HCT116 (cell line): ENCODE measurements at regions not wholly inside any gene's neighbourhood (a gene's known extent, or its start where the extent isn't known, plus 50 kb on each side); places are given as distances from the start of the nearest gene placed in this dataset.

Experiments
- ATAC-seq: fragments of 200-7000 bp; cut with Tn5 transposase; 2 replicates; pipeline ENCODE4 v1.9.1; 2020; ENCODE audit warnings: mild to moderate bottlenecking, moderate library complexity
- BruUV-seq: library from RNA; stranded (reverse); fragments of 400-500 nt; replicated peaks from 2 replicates; lab custom pipeline; 2021; lab: Mats Ljungman, UMichigan
- CTCF ChIA-PET: fragments of 300-600 bp; sonication (Branson Sonifier 250); formaldehyde crosslinking; loops from one replicate; lab custom pipeline; 2021; ENCODE audit warnings: antibody characterized with exemption; lab: Charles Lee
- POLR2A ChIA-PET: fragments of 300-600, 350-600 bp; sonication (Branson Sonifier 250); formaldehyde crosslinking; loops from one replicate; lab custom pipeline; 2021; ENCODE audit warnings: antibody characterized with exemption; lab: Charles Lee
- RAD21 ChIA-PET, 2 experiments: fragments of 300-600 bp; sonication (Branson Sonifier 250); formaldehyde crosslinking; loops; one replicate each; lab custom pipeline; 2023; ENCODE audit warnings: low total read pairs in 2 of 2; ENCODE audit not compliant: uncharacterized antibody in 2 of 2, unreplicated experiment in 2 of 2, low non-redundant PET in 1 of 2; lab: Charles Lee
- DNase-seq: peaks from one replicate; pipeline ENCODE4 v3.0.0-alpha.2; 2010; ENCODE audit warnings: low read depth, low spot score
- H2AFZ ChIP-seq: fragments of 200-600 bp; shearing (Covaris generic), sonication (generic); 2 replicates; pipeline ENCODE4 v1.6.1; 2017; ENCODE audit warnings: low read depth, mixed run types, mixed read lengths, antibody characterized with exemption, low read length; ENCODE audit not compliant: poor library complexity, severe bottlenecking
- H3K27ac ChIP-seq: 2 replicates; pipeline ENCODE4 v1.5.1; 2012; ENCODE audit warnings: low read depth, low read length
- H3K27me3 ChIP-seq: fragments of 200-600 bp; sonication (generic); 2 replicates; pipeline ENCODE4 v1.6.1; 2016; ENCODE audit warnings: mixed run types, low read length, mixed read lengths; ENCODE audit not compliant: insufficient read depth
- H3K36me3 ChIP-seq, 2 experiments: fragments of 200-500 bp in 1 of 2; fragments of 200-600 bp in 1 of 2; sonication (Bioruptor generic) in 1 of 2; sonication (generic) in 1 of 2; 2 replicates each; pipeline versions ENCODE4 v1.5.1 to v1.6.1; 2014 to 2016; ENCODE audit warnings: low read length in 2 of 2, inconsistent platforms in 1 of 2, mixed read lengths in 1 of 2, mixed run types in 1 of 2; ENCODE audit not compliant: insufficient read depth in 2 of 2, control insufficient read depth in 1 of 2
- H3K4me1 ChIP-seq, 2 experiments: fragments of 200-600 bp in 1 of 2; sonication (generic) in 1 of 2; 2 replicates each; pipeline versions ENCODE4 v1.5.1 to v1.6.1; 2012 to 2017; ENCODE audit warnings: low read length in 2 of 2, inconsistent platforms in 1 of 2, mild to moderate bottlenecking in 1 of 2, mixed read lengths in 1 of 2, mixed run types in 1 of 2, moderate library complexity in 1 of 2; ENCODE audit not compliant: insufficient read depth in 2 of 2, control insufficient read depth in 1 of 2
- H3K4me2 ChIP-seq: fragments of 200-600 bp; sonication (generic); 2 replicates; pipeline ENCODE4 v1.6.1; 2017; ENCODE audit warnings: mixed run types, low read length, mixed read lengths
- H3K4me3 ChIP-seq, 2 experiments: fragments of 200-600 bp in 1 of 2; sonication (generic) in 1 of 2; replicated peaks in 1 of 2; 2 replicates each; pipeline ENCODE4 v1.5.1; 2011 to 2016; ENCODE audit warnings: low read length in 2 of 2, control low read depth in 1 of 2, low read depth in 1 of 2, mild to moderate bottlenecking in 1 of 2, mixed read lengths in 1 of 2, mixed run types in 1 of 2
- H3K79me2 ChIP-seq: fragments of 200-600 bp; sonication (generic); 2 replicates; pipeline ENCODE4 v1.6.1; 2017; ENCODE audit warnings: mild to moderate bottlenecking, mixed run types, low read length, moderate library complexity, mixed read lengths; ENCODE audit not compliant: insufficient read depth
- H3K9ac ChIP-seq: fragments of 200-600 bp; sonication (generic); 2 replicates; pipeline ENCODE4 v1.6.1; 2016; ENCODE audit warnings: low read length, mixed read lengths
- H3K9me2 ChIP-seq: fragments of 200-600 bp; sonication (generic), shearing (Covaris generic); 2 replicates; pipeline ENCODE4 v1.6.1; 2017; ENCODE audit warnings: mixed run types, mild to moderate bottlenecking, moderate library complexity; ENCODE audit not compliant: insufficient read depth
- H3K9me3 ChIP-seq, 2 experiments: fragments of 200-500 bp in 1 of 2; fragments of 200-600 bp in 1 of 2; sonication (Bioruptor generic) in 1 of 2; sonication (generic) in 1 of 2; 2 replicates each; pipeline ENCODE4 v1.6.1; 2014 to 2017; ENCODE audit warnings: low read length in 2 of 2, mixed read lengths in 2 of 2, inconsistent platforms in 1 of 2, low read depth in 1 of 2, mild to moderate bottlenecking in 1 of 2, mixed run types in 1 of 2, moderate library complexity in 1 of 2; ENCODE audit not compliant: control insufficient read depth in 1 of 2, insufficient read depth in 1 of 2
- H4K20me1 ChIP-seq: fragments of 200-600 bp; sonication (generic), shearing (Covaris generic); 2 replicates; pipeline ENCODE4 v1.6.1; 2017; ENCODE audit warnings: mixed run types, mild to moderate bottlenecking, moderate library complexity; ENCODE audit not compliant: insufficient read depth
- ATF3 ChIP-seq: IDR thresholded peaks from 2 replicates; pipeline ENCODE4 v1.6.1; 2012
- CBX3 ChIP-seq: IDR thresholded peaks from 2 replicates; pipeline ENCODE4 v1.6.1; 2012; ENCODE audit warnings: low read depth
- CEBPB ChIP-seq: IDR thresholded peaks from 2 replicates; pipeline ENCODE4 v1.6.1; 2012; ENCODE audit warnings: low read depth
- CTCF ChIP-seq, 3 experiments: fragments of 200-600 bp in 1 of 3; sonication (generic) in 1 of 3; IDR thresholded peaks in 2 of 3; conservative IDR thresholded peaks in 1 of 3; 2 replicates each; pipeline ENCODE4 v1.5.1; 2012 to 2017; ENCODE audit warnings: low read depth in 2 of 3, low read length in 2 of 3, antibody characterized with exemption in 1 of 3, borderline replicate concordance in 1 of 3, control low read depth in 1 of 3, mild to moderate bottlenecking in 1 of 3, mixed read lengths in 1 of 3, mixed run types in 1 of 3, moderate library complexity in 1 of 3; ENCODE audit not compliant: insufficient read depth in 1 of 3
- EGR1 ChIP-seq: IDR thresholded peaks from 2 replicates; pipeline ENCODE4 v1.6.1; 2012; ENCODE audit warnings: low read depth
- ELF1 ChIP-seq: IDR thresholded peaks from 2 replicates; pipeline ENCODE4 v1.6.1; 2012; ENCODE audit warnings: low read depth, borderline replicate concordance
- EZH2phosphoT487 ChIP-seq: fragments of 200-600 bp; IDR thresholded peaks from 2 replicates; pipeline ENCODE4 v1.6.1; 2018; ENCODE audit warnings: antibody characterized with exemption, borderline replicate concordance
- JUND ChIP-seq: IDR thresholded peaks from 2 replicates; pipeline ENCODE4 v1.6.1; 2012
- RAD21 ChIP-seq: IDR thresholded peaks from 2 replicates; pipeline ENCODE4 v1.6.1; 2012; ENCODE audit warnings: low read depth, mild to moderate bottlenecking
- REST ChIP-seq: IDR thresholded peaks from 2 replicates; pipeline ENCODE4 v1.6.1; 2012; ENCODE audit warnings: low read depth
- SP1 ChIP-seq: IDR thresholded peaks from 2 replicates; pipeline ENCODE4 v1.6.1; 2012; ENCODE audit warnings: low read depth
- SRF ChIP-seq: IDR thresholded peaks from 2 replicates; pipeline ENCODE4 v1.6.1; 2012; ENCODE audit warnings: low read depth
- TCF7L2 ChIP-seq: IDR thresholded peaks from 2 replicates; pipeline ENCODE4 v1.7.0; 2011; ENCODE audit warnings: borderline replicate concordance, inconsistent platforms; ENCODE audit not compliant: insufficient read depth, insufficient read length; ENCODE audit errors: extremely low read depth
- YY1 ChIP-seq: IDR thresholded peaks from 2 replicates; pipeline ENCODE4 v1.6.1; 2011; ENCODE audit warnings: low read length, low read depth, moderate library complexity, mild to moderate bottlenecking; ENCODE audit not compliant: insufficient replicate concordance; ENCODE audit errors: extremely low read depth
- ZBTB33 ChIP-seq: IDR thresholded peaks from 2 replicates; pipeline ENCODE4 v1.6.1; 2011; ENCODE audit warnings: mild to moderate bottlenecking, low read length, moderate library complexity; ENCODE audit not compliant: insufficient replicate concordance; ENCODE audit errors: extremely low read depth
- ZFX ChIP-seq: fragments of 450-650 bp; IDR thresholded peaks from 2 replicates; pipeline ENCODE4 v1.6.1; 2017
- intact Hi-C: fragments of 100-400 bp; cut with micrococcal nuclease; formaldehyde crosslinking; loops from 2 replicates; pipeline ENCODE4 v1.10.0; 2022

- no peaks in the 10 kb centered on the region for H4K20me1 ChIP-seq
- no peak overlapping the region for H3K9ac ChIP-seq
- no peaks in the 10 kb centered on the region for H3K27me3 ChIP-seq
- ATAC-seq (no peak), DNase-seq (no peak)
- H3K9me3 ChIP-seq, result no peaks in the 10 kb centered on the region
- no peak overlapping the region for H3K4me3 ChIP-seq
- POLR2A ChIA-PET, result no interaction called here
- BruUV-seq, result no TSS peak
- no peak overlapping the region for H2AFZ ChIP-seq
- no peak overlapping the region for H3K27ac ChIP-seq
- no peaks in the 10 kb centered on the region for H3K9me2 ChIP-seq
- no peaks in the 10 kb centered on the region for H3K4me1 ChIP-seq
- H3K4me2 ChIP-seq, result no peak overlapping the region
- no peaks in the 10 kb centered on the region for H3K79me2 ChIP-seq
- TF ChIP-seq SP1, result no peak
- TF ChIP-seq EGR1, result no peak
- TF ChIP-seq REST, result no peak
- TF ChIP-seq CBX3, result no peak
- TF ChIP-seq YY1, result no peak
- TF ChIP-seq SRF, result no peak
- TF ChIP-seq ELF1, result no peak
- TF ChIP-seq CTCF (IDR thresholded peaks at IDR 0.05 in 2 of 3, conservative IDR thresholded peaks at IDR 0.05 in 1 of 3; ENCODE audit: borderline replicate concordance in 1 of 3, insufficient read depth in 1 of 3, low read depth in 2 of 3, low read length in 2 of 3), result no peak
- TF ChIP-seq TCF7L2, result no peak
- TF ChIP-seq ATF3, result no peak
- no peak for TF ChIP-seq ZBTB33
- no peak for TF ChIP-seq JUND
- no peak for TF ChIP-seq RAD21
- no peak for TF ChIP-seq ZFX
- no peak for TF ChIP-seq EZH2phosphoT487
- no peak for TF ChIP-seq CEBPB
- RAD21 ChIA-PET, result no interaction called here
- intact Hi-C loops, result no loop called here
- no peaks in the 10 kb centered on the region for H3K36me3 ChIP-seq
- CTCF ChIA-PET, result no interaction called here
These were observed 363.4 kb downstream of the NPR3 start for GRCh38 chr5:33074548-33074947.
